ENCODE measurements at regions not wholly inside any gene's neighbourhood (a gene's known extent, or its start where the extent isn't known, plus 50 kb on each side); places are given as distances from the start of the nearest gene placed in this dataset.

DNA sequence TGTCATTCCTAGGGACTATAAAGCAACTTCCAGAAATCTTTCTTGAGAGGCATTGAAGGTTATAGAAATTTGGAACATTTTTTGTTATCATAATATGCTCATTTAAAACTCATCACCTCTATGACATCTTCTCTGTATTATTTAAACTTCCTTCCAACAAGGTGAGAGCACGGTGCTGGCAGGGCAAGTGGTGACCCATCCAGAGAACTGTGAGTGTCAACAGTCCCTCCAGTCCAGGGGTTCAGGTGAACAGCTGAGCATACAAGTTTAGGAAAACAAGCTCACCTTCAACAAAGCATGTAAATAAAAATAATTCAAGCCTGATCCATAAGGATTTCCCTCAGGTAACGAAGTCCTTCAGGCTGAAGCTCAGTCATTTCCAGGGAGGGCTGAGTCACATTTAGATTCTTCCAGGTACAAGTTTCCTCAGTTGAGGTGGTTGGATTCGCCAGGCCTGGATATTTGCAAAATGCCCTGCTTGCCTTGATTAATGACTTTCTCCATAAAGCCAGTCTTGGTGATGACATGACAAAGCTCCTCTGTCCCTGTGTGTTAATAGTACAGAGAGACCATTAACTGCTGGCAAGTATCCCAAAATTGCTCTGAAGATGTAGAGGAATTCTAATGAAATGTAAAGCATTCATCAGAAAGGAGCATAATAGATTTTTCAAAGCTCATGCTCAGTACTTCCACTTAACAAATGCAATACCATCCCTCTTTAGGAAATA lies 263.6 kb upstream of the GADL1 start:
- TF ChIP-seq, protein P1, sequence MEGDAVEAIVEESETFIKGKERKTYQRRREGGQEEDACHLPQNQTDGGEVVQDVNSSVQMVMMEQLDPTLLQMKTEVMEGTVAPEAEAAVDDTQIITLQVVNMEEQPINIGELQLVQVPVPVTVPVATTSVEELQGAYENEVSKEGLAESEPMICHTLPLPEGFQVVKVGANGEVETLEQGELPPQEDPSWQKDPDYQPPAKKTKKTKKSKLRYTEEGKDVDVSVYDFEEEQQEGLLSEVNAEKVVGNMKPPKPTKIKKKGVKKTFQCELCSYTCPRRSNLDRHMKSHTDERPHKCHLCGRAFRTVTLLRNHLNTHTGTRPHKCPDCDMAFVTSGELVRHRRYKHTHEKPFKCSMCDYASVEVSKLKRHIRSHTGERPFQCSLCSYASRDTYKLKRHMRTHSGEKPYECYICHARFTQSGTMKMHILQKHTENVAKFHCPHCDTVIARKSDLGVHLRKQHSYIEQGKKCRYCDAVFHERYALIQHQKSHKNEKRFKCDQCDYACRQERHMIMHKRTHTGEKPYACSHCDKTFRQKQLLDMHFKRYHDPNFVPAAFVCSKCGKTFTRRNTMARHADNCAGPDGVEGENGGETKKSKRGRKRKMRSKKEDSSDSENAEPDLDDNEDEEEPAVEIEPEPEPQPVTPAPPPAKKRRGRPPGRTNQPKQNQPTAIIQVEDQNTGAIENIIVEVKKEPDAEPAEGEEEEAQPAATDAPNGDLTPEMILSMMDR (IDR thresholded peaks at IDR 0.05), result no peak
- no peak for TF ChIP-seq POLR2A (IDR thresholded peaks at IDR 0.05)
